ENCODE measurements at regions not wholly inside any gene's neighbourhood (a gene's known extent, or its start where the extent isn't known, plus 50 kb on each side); places are given as distances from the start of the nearest gene placed in this dataset.

GRCh38 chr4:83664741-83665140 is 128.8 kb downstream of the GPAT3 start:
- TF ChIP-seq CTCF (conservative IDR thresholded peaks at IDR 0.05; ENCODE audit: low read depth, low read length) (no peak), POLR2A (IDR thresholded peaks at IDR 0.05; ENCODE audit: low read depth, low read length) (no peak), RCOR1 (IDR thresholded peaks at IDR 0.05; ENCODE audit: insufficient replicate concordance, low read length) (no peak), ELK1 (IDR thresholded peaks at IDR 0.05; ENCODE audit: borderline replicate concordance, low read depth, low read length) (no peak), SMC3 (IDR thresholded peaks at IDR 0.05; ENCODE audit: low read depth, low read length) (no peak)

All from IMR-90 (cell line).